ENCODE measurements at regions not wholly inside any gene's neighbourhood (a gene's known extent, or its start where the extent isn't known, plus 50 kb on each side); places are given as distances from the start of the nearest gene placed in this dataset.

- Histone ChIP-seq H3K27ac (ENCODE audit: low read length in 2 of 2) (no peak overlapping the region), H3K4me2 (replicated peaks; ENCODE audit: low read depth, low read length, poor library complexity, severe bottlenecking) (no peak overlapping the region), H3K36me3 (replicated peaks in 1 of 2; ENCODE audit: control extremely low read depth in 1 of 2, control insufficient read depth in 1 of 2, extremely low read depth in 1 of 2, insufficient read depth in 2 of 2, low read length in 1 of 2) (no peaks in the 10 kb centered on the region), H3K9me3 (ENCODE audit: control extremely low read depth in 1 of 3, control insufficient read depth in 2 of 3, insufficient read depth in 1 of 3, low read length in 2 of 3) (no peaks in the 10 kb centered on the region), H4K20me1 (ENCODE audit: control insufficient read depth, insufficient read depth, low read length, poor library complexity, severe bottlenecking) (no peaks in the 10 kb centered on the region), H3K27me3 (replicated peaks in 1 of 4; ENCODE audit: control extremely low read depth in 1 of 4, control insufficient read depth in 3 of 4, insufficient read depth in 4 of 4, low read length in 3 of 4) (no peaks in the 10 kb centered on the region), H3K4me3 (ENCODE audit: control extremely low read depth in 1 of 5, extremely low read depth in 1 of 5, insufficient read depth in 1 of 5, low read depth in 2 of 5, low read length in 4 of 5) (no peak overlapping the region), H3K9ac (ENCODE audit: low read length) (no peak overlapping the region), H3K4me1 (ENCODE audit: control insufficient read depth in 2 of 2, insufficient read depth in 2 of 2, low read length in 2 of 2) (no peaks in the 10 kb centered on the region), H2AFZ (ENCODE audit: insufficient read depth, low read depth, low read length, poor library complexity, severe bottlenecking) (no peak overlapping the region), H3K79me2 (ENCODE audit: control insufficient read depth, insufficient read depth, low read length) (no peaks in the 10 kb centered on the region)
- ChIA-PET CTCF (no interaction called here), POLR2A (no interaction called here)
- intact Hi-C loops (cut with micrococcal nuclease) = no loop called here
- Mint-ChIP-seq H3K4me3 (no peak overlapping the region), H3K9me3 (ENCODE audit: insufficient read depth) (no peaks in the 10 kb centered on the region), H3K27me3 (no peaks in the 10 kb centered on the region), H3K4me1 (no peaks in the 10 kb centered on the region), H3K27ac (no peak overlapping the region)
- no peak for TF ChIP-seq EZH2 (IDR thresholded peaks at IDR 0.05; ENCODE audit: borderline replicate concordance, insufficient read depth, low read depth, low read length, poor library complexity, severe bottlenecking)
- no peak for TF ChIP-seq CTCF (IDR thresholded peaks at IDR 0.05)
- ATAC-seq (ENCODE audit: low read depth) (no peak), DNase-seq (no peak)
- no CpG with 5 or more reads among the region's 1 CpG for WGBS (ENCODE audit: insufficient coverage)
These were observed 391.0 kb downstream of the MAGEB5 start for GRCh38 chrX:26606971-26607370.

- Histone ChIP-seq H3K27me3 (replicated peaks in 1 of 4; ENCODE audit: control extremely low read depth in 1 of 4, control insufficient read depth in 3 of 4, insufficient read depth in 4 of 4, low read length in 3 of 4) (no peaks in the 10 kb centered on the region), H3K4me2 (replicated peaks; ENCODE audit: low read depth, low read length, poor library complexity, severe bottlenecking) (no peak overlapping the region), H3K4me1 (ENCODE audit: control insufficient read depth in 2 of 2, insufficient read depth in 2 of 2, low read length in 2 of 2) (no peaks in the 10 kb centered on the region), H3K4me3 (ENCODE audit: control extremely low read depth in 1 of 5, extremely low read depth in 1 of 5, insufficient read depth in 1 of 5, low read depth in 2 of 5, low read length in 4 of 5) (no peak overlapping the region), H4K20me1 (ENCODE audit: control insufficient read depth, insufficient read depth, low read length, poor library complexity, severe bottlenecking) (no peaks in the 10 kb centered on the region), H3K27ac (ENCODE audit: low read length in 2 of 2) (no peak overlapping the region), H3K36me3 (replicated peaks in 1 of 2; ENCODE audit: control extremely low read depth in 1 of 2, control insufficient read depth in 1 of 2, extremely low read depth in 1 of 2, insufficient read depth in 2 of 2, low read length in 1 of 2) (no peaks in the 10 kb centered on the region), H3K9me3 (ENCODE audit: control extremely low read depth in 1 of 3, control insufficient read depth in 2 of 3, insufficient read depth in 1 of 3, low read length in 2 of 3) (no peaks in the 10 kb centered on the region), H3K9ac (ENCODE audit: low read length) (no peak overlapping the region), H2AFZ (ENCODE audit: insufficient read depth, low read depth, low read length, poor library complexity, severe bottlenecking) (no peak overlapping the region), H3K79me2 (ENCODE audit: control insufficient read depth, insufficient read depth, low read length) (no peaks in the 10 kb centered on the region)
- DNase-seq = no peak
- no peaks in the 10 kb centered on the region for H3K9me3 Mint-ChIP-seq (ENCODE audit: insufficient read depth)
- no peak for ATAC-seq (ENCODE audit: low read depth)
- H3K27ac Mint-ChIP-seq = no peak overlapping the region
- TF ChIP-seq EZH2 (IDR thresholded peaks at IDR 0.05; ENCODE audit: borderline replicate concordance, insufficient read depth, low read depth, low read length, poor library complexity, severe bottlenecking) (no peak), CTCF (IDR thresholded peaks at IDR 0.05) (no peak)
- WGBS (ENCODE audit: insufficient coverage) = 83% methylated on average over 1 of the region's 2 CpGs
- no peak overlapping the region for H3K4me3 Mint-ChIP-seq
- H3K27me3 Mint-ChIP-seq = no peaks in the 10 kb centered on the region
- no peaks in the 10 kb centered on the region for H3K4me1 Mint-ChIP-seq
- ChIA-PET CTCF (no interaction called here), POLR2A (no interaction called here)
- intact Hi-C loops (cut with micrococcal nuclease) = no loop called here
These were observed 382.0 kb downstream of the MAGEB5 start for GRCh38 chrX:26597981-26598380.
